DND-41 (cell line): ENCODE measurements at regions not wholly inside any gene's neighbourhood (a gene's known extent, or its start where the extent isn't known, plus 50 kb on each side); places are given as distances from the start of the nearest gene placed in this dataset.

Experiments used
- CTCF ChIP-seq: IDR thresholded peaks from 2 replicates; pipeline ENCODE4 v1.5.1; 2012; ENCODE audit warnings: borderline replicate concordance, low read length, moderate library complexity, mild to moderate bottlenecking; ENCODE audit not compliant: poor library complexity, severe bottlenecking; ENCODE audit errors: extremely low read depth
- EZH2 ChIP-seq: IDR thresholded peaks from 3 replicates; pipeline ENCODE4 v1.6.1; 2012; ENCODE audit warnings: borderline replicate concordance, low read depth, mild to moderate bottlenecking, moderate library complexity, low read length, inconsistent platforms; ENCODE audit not compliant: severe bottlenecking

- no peak for TF ChIP-seq CTCF
- TF ChIP-seq EZH2: no peak
Observed at GRCh38 chr6:166714187-166714510, 87.1 kb upstream of the RPS6KA2 start.
